Neural progenitor cell (in vitro differentiated cells): ENCODE measurements at regions not wholly inside any gene's neighbourhood (a gene's known extent, or its start where the extent isn't known, plus 50 kb on each side); places are given as distances from the start of the nearest gene placed in this dataset.

ENCODE experiments used
- DNase-seq: peaks from one replicate; pipeline ENCODE4 v3.0.0-alpha.2; 2016; ENCODE audit warnings: low spot score
- H2AFZ ChIP-seq: fragments of 200-600 bp; sonication (generic); replicated peaks from 2 replicates; pipeline ENCODE4 v1.6.1; 2016; ENCODE audit warnings: antibody characterized with exemption
- H3F3A ChIP-seq: fragments of 200-600 bp; sonication (generic); 2 replicates; pipeline ENCODE4 v1.6.1; 2016; ENCODE audit warnings: antibody characterized with exemption, low read depth
- H3K27ac ChIP-seq: fragments of 200-600 bp; sonication (generic); 2 replicates; pipeline ENCODE4 v1.5.1; 2016; ENCODE audit warnings: mild to moderate bottlenecking
- H3K27me3 ChIP-seq: fragments of 200-600 bp; sonication (generic); 2 replicates; pipeline ENCODE4 v1.6.1; 2016; ENCODE audit warnings: mild to moderate bottlenecking, moderate library complexity
- H3K36me3 ChIP-seq: fragments of 200-600 bp; sonication (generic); 2 replicates; pipeline ENCODE4 v1.5.1; 2016
- H3K4me1 ChIP-seq: fragments of 200-600 bp; sonication (generic); 2 replicates; pipeline ENCODE4 v1.6.1; 2016; ENCODE audit warnings: mixed run types
- H3K4me2 ChIP-seq: fragments of 200-600 bp; sonication (generic); 2 replicates; pipeline ENCODE4 v1.6.1; 2016
- H3K4me3 ChIP-seq: fragments of 200-600 bp; sonication (generic); 2 replicates; pipeline ENCODE4 v1.5.1; 2016
- H3K79me2 ChIP-seq: fragments of 200-600 bp; sonication (generic); 2 replicates; pipeline ENCODE4 v1.6.1; 2016; ENCODE audit warnings: low read depth
- H3K9ac ChIP-seq: fragments of 200-600 bp; sonication (generic); 2 replicates; pipeline ENCODE4 v1.6.1; 2016
- H3K9me3 ChIP-seq: fragments of 200-600 bp; sonication (generic); 2 replicates; pipeline ENCODE4 v1.5.1; 2016; ENCODE audit warnings: low read depth
- H4K20me1 ChIP-seq: fragments of 200-600 bp; sonication (generic); 2 replicates; pipeline ENCODE4 v1.6.1; 2016; ENCODE audit warnings: low read depth
- H3K27ac Mint-ChIP-seq: 3 replicates; pipeline ENCODE4 v1.8.0; 2021; ENCODE audit warnings: mixed read lengths
- H3K27me3 Mint-ChIP-seq: 2 replicates; pipeline ENCODE4 v1.8.0; 2022; ENCODE audit warnings: low read depth, mild to moderate bottlenecking, inconsistent platforms, moderate library complexity, mixed read lengths; ENCODE audit not compliant: insufficient read depth
- H3K36me3 Mint-ChIP-seq: 3 replicates; pipeline ENCODE4 v1.8.0; 2021; ENCODE audit warnings: mixed read lengths
- H3K4me1 Mint-ChIP-seq: 3 replicates; pipeline ENCODE4 v1.8.0; 2021; ENCODE audit warnings: mixed read lengths
- H3K4me3 Mint-ChIP-seq: 3 replicates; pipeline ENCODE4 v1.8.0; 2021; ENCODE audit warnings: mild to moderate bottlenecking, moderate library complexity, mixed read lengths
- H3K9me3 Mint-ChIP-seq: 3 replicates; pipeline ENCODE4 v1.8.0; 2020; ENCODE audit warnings: mixed read lengths
- CTCF ChIP-seq: fragments of 200-600 bp; sonication (generic); IDR thresholded peaks from 2 replicates; pipeline ENCODE4 v1.5.1; 2017; ENCODE audit warnings: antibody characterized with exemption, mild to moderate bottlenecking
- EZH2 ChIP-seq: fragments of 200-600 bp; sonication (generic); IDR thresholded peaks from 2 replicates; pipeline ENCODE4 v1.6.1; 2017; ENCODE audit warnings: antibody characterized with exemption, mild to moderate bottlenecking, moderate library complexity
- EZH2phosphoT487 ChIP-seq: fragments of 200-600 bp; sonication (generic); IDR thresholded peaks from 2 replicates; pipeline ENCODE4 v1.6.1; 2017; ENCODE audit warnings: antibody characterized with exemption

GRCh38 chr13:44024846-44025195, 145.1 kb downstream of the LACC1 start:
- no peaks in the 10 kb centered on the region for H3K4me1 ChIP-seq

GRCh38 chr13:44026194-44026593, 146.5 kb downstream of the LACC1 start:
- Histone ChIP-seq H3K4me1 (no peaks in the 10 kb centered on the region), H2AFZ (no peak overlapping the region), H3K4me2 (no peak overlapping the region), H3K36me3 (no peaks in the 10 kb centered on the region), H3K9me3 (no peaks in the 10 kb centered on the region), H3F3A (no peaks in the 10 kb centered on the region), H3K27me3 (no peaks in the 10 kb centered on the region), H4K20me1 (no peaks in the 10 kb centered on the region), H3K9ac (no peak overlapping the region), H3K4me3 (no peak overlapping the region), H3K27ac (no peak overlapping the region), H3K79me2 (no peaks in the 10 kb centered on the region)
- no peak for DNase-seq
- Mint-ChIP-seq H3K27ac (no peak overlapping the region), H3K4me1 (peaks cover 13% of the 10 kb centered on the region), H3K9me3 (peaks cover 4% of the 10 kb centered on the region), H3K4me3 (no peak overlapping the region), H3K36me3 (no peaks in the 10 kb centered on the region), H3K27me3 (no peaks in the 10 kb centered on the region)
- TF ChIP-seq EZH2 (no peak), CTCF (peak; percentile 5)

More at GRCh38 chr13:44024846-44025195, 145.1 kb downstream of the LACC1 start:
- no peaks in the 10 kb centered on the region for H4K20me1 ChIP-seq
- no peak overlapping the region for H3K4me3 ChIP-seq
- H3K4me3 Mint-ChIP-seq = no peak overlapping the region
- no peak overlapping the region for H3K9ac ChIP-seq
- peaks cover 4% of the 10 kb centered on the region for H3K9me3 Mint-ChIP-seq
- H3K27ac ChIP-seq = no peak overlapping the region
- H3K27me3 ChIP-seq = no peaks in the 10 kb centered on the region
- DNase-seq = no peak
- peaks cover 13% of the 10 kb centered on the region for H3K4me1 Mint-ChIP-seq
- H3K27ac Mint-ChIP-seq = no peak overlapping the region
- H3K27me3 Mint-ChIP-seq = no peaks in the 10 kb centered on the region
- no peak overlapping the region for H3K4me2 ChIP-seq
- H2AFZ ChIP-seq = no peak overlapping the region
- no peaks in the 10 kb centered on the region for H3K79me2 ChIP-seq
- no peaks in the 10 kb centered on the region for H3F3A ChIP-seq
- TF ChIP-seq EZH2 (no peak), CTCF (no peak), EZH2phosphoT487 (no peak)
- no peaks in the 10 kb centered on the region for H3K36me3 ChIP-seq
- H3K9me3 ChIP-seq = no peaks in the 10 kb centered on the region
- no peaks in the 10 kb centered on the region for H3K36me3 Mint-ChIP-seq

GRCh38 chr13:44028734-44029133, 149.0 kb downstream of the LACC1 start:
- Histone ChIP-seq H3K27me3 (no peaks in the 10 kb centered on the region), H3K4me3 (no peak overlapping the region), H3K4me2 (no peak overlapping the region), H3K9ac (no peak overlapping the region), H3K27ac (no peak overlapping the region), H2AFZ (no peak overlapping the region), H4K20me1 (no peaks in the 10 kb centered on the region), H3K9me3 (no peaks in the 10 kb centered on the region), H3K79me2 (no peaks in the 10 kb centered on the region), H3K4me1 (no peaks in the 10 kb centered on the region), H3F3A (no peaks in the 10 kb centered on the region), H3K36me3 (no peaks in the 10 kb centered on the region)
- H3K27ac Mint-ChIP-seq = no peak overlapping the region
- no peaks in the 10 kb centered on the region for H3K27me3 Mint-ChIP-seq
- no peak for TF ChIP-seq CTCF
- no peak for TF ChIP-seq EZH2phosphoT487
- no peak for TF ChIP-seq EZH2
- DNase-seq = no peak
- H3K4me3 Mint-ChIP-seq = no peak overlapping the region
- H3K36me3 Mint-ChIP-seq = no peaks in the 10 kb centered on the region
- peaks cover 2% of the 10 kb centered on the region for H3K9me3 Mint-ChIP-seq
- H3K4me1 Mint-ChIP-seq = peaks cover 19% of the 10 kb centered on the region

GRCh38 chr13:44030615-44031014, 150.9 kb downstream of the LACC1 start:
- Histone ChIP-seq H3F3A (no peaks in the 10 kb centered on the region), H2AFZ (no peak overlapping the region), H3K4me3 (no peak overlapping the region), H3K4me2 (no peak overlapping the region), H3K27ac (no peak overlapping the region), H3K36me3 (no peaks in the 10 kb centered on the region), H3K9ac (no peak overlapping the region), H3K27me3 (no peaks in the 10 kb centered on the region), H3K4me1 (peaks cover 4% of the 10 kb centered on the region), H4K20me1 (no peaks in the 10 kb centered on the region), H3K9me3 (no peaks in the 10 kb centered on the region), H3K79me2 (no peaks in the 10 kb centered on the region)
- no peaks in the 10 kb centered on the region for H3K36me3 Mint-ChIP-seq
- TF ChIP-seq CTCF (no peak), EZH2 (no peak), EZH2phosphoT487 (no peak)
- no peaks in the 10 kb centered on the region for H3K27me3 Mint-ChIP-seq
- peaks cover 27% of the 10 kb centered on the region for H3K4me1 Mint-ChIP-seq
- peaks cover 7% of the 10 kb centered on the region for H3K9me3 Mint-ChIP-seq
- no peak overlapping the region for H3K27ac Mint-ChIP-seq
- no peak overlapping the region for H3K4me3 Mint-ChIP-seq
- DNase-seq = no peak
